Fibroblast of lung (primary cell): ENCODE measurements at regions not wholly inside any gene's neighbourhood (a gene's known extent, or its start where the extent isn't known, plus 50 kb on each side); places are given as distances from the start of the nearest gene placed in this dataset.

Experiments
- CTCF ChIP-seq, 2 donors: IDR thresholded peaks in 1 of 2; conservative IDR thresholded peaks in 1 of 2; 1 replicate in 1 of 2; 2 replicates in 1 of 2; pipeline ENCODE4 v1.5.1; 2011 to 2012; ENCODE audit warnings: low read length in 2 of 2, control low read depth in 1 of 2, inconsistent platforms in 1 of 2, low read depth in 1 of 2, mild to moderate bottlenecking in 1 of 2
- EZH2 ChIP-seq: IDR thresholded peaks from 2 replicates; pipeline ENCODE4 v1.5.1; 2012; ENCODE audit warnings: low read length, control low read depth, mild to moderate bottlenecking; ENCODE audit errors: missing control alignments

DNA sequence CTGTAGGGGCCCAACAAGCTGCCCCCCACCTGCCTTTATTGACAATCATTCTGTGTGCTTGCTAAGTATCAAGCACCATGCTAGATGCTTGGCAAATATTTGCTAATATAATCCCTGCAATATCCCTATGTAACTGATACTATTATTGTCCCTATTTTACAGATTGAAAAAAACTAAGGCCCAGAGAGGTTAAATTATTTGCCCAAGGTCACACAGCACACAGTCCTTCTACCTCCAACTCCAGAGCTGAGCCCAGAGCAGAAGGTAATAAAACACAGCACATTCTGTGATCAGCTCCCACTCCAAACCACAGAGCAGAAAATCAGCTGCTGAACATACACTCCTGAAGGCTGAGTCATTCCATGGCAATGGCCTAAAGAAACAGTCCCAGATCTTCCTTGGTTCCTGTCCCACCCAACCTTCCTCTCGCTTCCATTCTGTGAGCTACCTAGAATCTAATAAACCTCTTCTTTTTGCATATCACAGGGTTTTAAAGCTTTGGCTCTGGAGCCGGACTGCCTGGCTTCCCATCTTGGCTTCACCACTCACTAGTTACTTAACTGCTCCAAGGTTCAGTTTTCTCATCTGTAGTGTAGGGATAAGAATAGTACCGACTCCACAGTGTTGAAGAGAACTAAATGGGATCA lies 66.7 kb upstream of the ADRA1B start:
- TF ChIP-seq EZH2 (no peak), CTCF (conservative IDR thresholded peaks at IDR 0.05 in 1 of 2, IDR thresholded peaks at IDR 0.05 in 1 of 2; ENCODE audit: low read depth in 1 of 2, low read length in 2 of 2) (no peak)
